ENCODE measurements at regions not wholly inside any gene's neighbourhood (a gene's known extent, or its start where the extent isn't known, plus 50 kb on each side); places are given as distances from the start of the nearest gene placed in this dataset.

GRCh38 chr10:62554632-62555199 lies 180.5 kb downstream of the ZNF365 start:
- TF ChIP-seq ZNF384 (IDR thresholded peaks at IDR 0.05) (no peak), FOXK2 (IDR thresholded peaks at IDR 0.05) (no peak), SP1 (IDR thresholded peaks at IDR 0.05) (no peak), ELF4 (IDR thresholded peaks at IDR 0.05) (no peak), HDGF (IDR thresholded peaks at IDR 0.05; ENCODE audit: borderline replicate concordance) (no peak)
